GM03348 (cell line): ENCODE measurements at regions not wholly inside any gene's neighbourhood (a gene's known extent, or its start where the extent isn't known, plus 50 kb on each side); places are given as distances from the start of the nearest gene placed in this dataset.
A peak's percentile ranks its signal among the peaks of the same experiment; 100 is the strongest.
"Not testable (repeated sequence)": the region's sequence is repeated elsewhere in the genome, so short reads cannot be mapped to it uniquely, and the experiment has no call there.

ENCODE experiments used
- DNase-seq: peaks from one replicate; pipeline ENCODE4 v3.0.0; 2012; ENCODE audit warnings: low spot score

DNA sequence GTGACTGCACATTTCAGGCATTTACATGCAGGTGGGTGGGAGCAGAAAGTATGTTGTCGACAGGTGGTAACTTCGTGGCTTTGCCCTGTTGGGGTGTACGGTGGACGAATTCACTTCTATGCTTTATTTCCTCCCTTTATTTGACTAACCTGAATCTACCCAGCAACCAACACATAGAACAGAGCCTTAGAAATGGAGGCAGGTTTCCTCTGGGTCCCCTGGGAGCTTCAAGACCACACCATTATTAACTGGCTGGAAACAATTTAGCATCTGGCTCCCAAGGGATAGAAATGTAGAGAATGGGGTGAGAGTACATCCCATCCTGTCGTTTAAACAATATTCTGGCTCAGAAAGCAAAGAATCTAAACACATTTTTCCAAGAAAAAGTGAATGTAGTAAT is 244.4 kb downstream of the DLEU7 start:
- no peak for DNase-seq

- no peak for DNase-seq
Observed at GRCh38 chr13:50599927-50600326, 243.6 kb downstream of the DLEU7 start.

- no peak for DNase-seq
Observed at GRCh38 chr13:50608370-50608769, 235.1 kb downstream of the DLEU7 start.

DNA sequence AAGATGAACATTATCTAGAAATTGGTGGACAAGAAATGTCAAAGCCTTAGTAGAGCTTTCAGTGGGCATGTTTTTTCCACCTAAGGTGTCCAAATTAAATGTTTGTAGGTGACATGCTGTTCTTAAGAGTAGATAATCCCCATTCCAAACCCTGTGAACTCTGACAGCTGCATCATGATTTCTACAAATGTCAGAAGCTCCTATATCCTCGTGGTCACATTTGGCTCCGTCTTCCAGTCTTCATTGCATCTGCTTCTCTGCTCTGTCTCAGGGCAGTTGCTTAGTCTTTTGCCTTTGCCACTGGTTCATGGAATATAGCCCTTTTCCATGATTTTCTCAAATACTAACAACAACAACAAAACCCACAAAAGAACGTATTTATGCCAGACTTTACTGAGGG is 234.5 kb downstream of the DLEU7 start:
- DNase-seq, result no peak

DNA sequence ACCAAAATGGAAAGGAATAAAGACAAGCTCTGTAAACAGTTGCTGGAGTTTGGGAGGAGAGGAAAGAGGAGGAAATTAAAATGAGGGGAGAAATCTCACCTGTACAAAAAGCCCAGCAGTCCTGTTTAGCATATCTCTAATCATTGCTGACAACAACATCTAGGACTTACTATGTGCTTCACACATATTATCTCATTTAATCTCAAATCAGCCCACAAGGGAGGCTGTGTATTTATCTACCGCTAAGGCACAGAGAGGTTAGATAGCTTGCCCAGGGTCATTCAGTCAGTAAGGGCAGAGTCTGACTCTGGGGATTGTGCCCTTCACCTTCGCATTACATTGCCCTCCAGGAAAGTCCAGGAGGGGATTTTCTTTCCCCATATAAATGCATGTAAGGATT is 233.3 kb downstream of the DLEU7 start:
- no peak for DNase-seq

- DNase-seq, result no peak
Observed at GRCh38 chr13:50611117-50611781, 232.2 kb downstream of the DLEU7 start.

- DNase-seq, result no peak
Observed at GRCh38 chr13:50612717-50613116, 230.8 kb downstream of the DLEU7 start.

DNA sequence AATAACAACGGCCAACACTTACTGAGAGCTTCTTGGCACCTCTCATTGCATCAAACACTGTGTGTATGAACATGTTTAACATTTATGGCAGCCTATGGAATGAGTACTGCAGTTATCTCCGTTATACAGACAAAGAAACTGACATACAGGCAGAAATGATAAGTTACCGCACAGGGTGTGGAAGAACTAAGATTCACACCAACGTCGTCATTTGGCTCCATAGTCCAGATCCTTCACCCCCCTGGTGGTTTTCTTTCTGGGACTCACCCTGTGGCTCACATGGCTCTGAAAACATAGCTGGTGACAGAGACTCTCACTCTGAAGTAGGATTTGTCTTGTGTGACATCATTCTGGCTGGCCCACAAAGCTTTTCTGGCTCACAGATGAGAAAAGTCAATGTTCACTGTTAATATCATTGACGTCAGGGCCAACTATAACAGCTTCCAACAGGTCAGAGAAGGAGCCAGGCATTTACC is 230.1 kb downstream of the DLEU7 start:
- no peak for DNase-seq

DNA sequence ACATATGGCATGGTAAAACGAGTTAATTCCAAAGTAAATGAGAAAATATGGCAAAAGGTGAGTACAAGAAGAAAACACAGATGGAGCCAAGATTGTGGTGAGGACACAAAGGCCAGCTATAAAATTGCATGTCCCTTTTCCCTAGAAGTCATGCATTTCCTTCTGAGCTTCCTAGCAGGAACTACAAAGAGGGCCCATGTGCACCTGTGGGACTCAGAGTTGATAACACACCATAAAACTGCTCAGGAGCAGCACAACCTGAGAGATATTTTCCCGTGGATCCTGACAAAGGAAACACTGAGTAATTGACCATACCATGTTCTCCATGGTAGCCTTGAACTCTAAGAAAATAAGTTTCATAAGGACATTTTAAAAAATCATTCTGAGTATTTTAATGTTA is 228.3 kb downstream of the DLEU7 start:
- DNase-seq, result no peak

DNA sequence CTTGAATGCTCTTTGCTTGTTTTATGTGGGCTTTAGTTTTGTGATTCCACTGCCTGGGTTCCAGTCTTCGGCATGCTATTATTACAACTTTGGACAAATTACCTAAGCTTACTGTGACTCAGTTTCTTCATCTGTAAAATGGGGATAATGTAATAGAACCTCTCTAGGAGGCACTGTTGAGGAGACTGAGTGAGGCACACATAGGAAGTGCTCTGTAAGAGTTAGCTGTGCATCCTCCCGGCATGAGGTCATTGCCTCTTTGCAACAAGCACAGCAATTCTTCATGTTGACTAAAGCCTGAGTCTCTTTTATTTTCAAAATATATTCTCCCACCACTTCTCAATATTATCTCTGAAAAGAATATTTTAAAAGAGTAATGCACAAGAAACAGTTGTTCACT is 227.4 kb downstream of the DLEU7 start:
- DNase-seq, result peak; percentile 25

GRCh38 chr13:50617134-50617721 is 226.3 kb downstream of the DLEU7 start:
- peak; percentile 77 for DNase-seq

GRCh38 chr13:50618206-50618605 is 225.3 kb downstream of the DLEU7 start:
- DNase-seq, result no peak

DNA sequence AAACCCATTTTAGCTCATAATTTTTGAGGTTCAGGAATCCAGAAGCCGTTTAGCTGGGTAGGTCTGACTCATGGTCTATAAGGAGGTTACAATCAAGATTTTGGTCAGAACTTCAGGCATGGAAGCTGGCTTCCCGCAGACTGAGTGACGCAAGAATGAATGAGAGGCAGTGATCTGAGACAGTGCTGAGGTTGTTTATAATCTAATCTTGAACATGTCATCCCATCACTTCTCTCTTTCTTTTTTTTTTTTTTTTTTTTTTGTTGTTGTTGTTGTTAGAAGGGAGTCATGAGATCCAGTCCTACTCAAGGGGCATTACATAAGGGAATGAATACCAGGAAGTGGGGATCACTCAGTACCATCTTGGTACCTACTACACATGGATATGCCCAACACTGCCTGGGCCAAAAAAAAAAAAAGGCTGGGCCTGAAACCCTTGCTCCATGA is 217.4 kb downstream of the DLEU7 start:
- DNase-seq, result peak; percentile 61

GRCh38 chr13:50627111-50627510 is 216.4 kb downstream of the DLEU7 start:
- DNase-seq, result no peak

GRCh38 chr13:50628512-50628911 is 215.0 kb downstream of the DLEU7 start:
- DNase-seq, result not testable (repeated sequence)

GRCh38 chr13:50629497-50629896 is 214.0 kb downstream of the DLEU7 start:
- DNase-seq, result no peak

DNA sequence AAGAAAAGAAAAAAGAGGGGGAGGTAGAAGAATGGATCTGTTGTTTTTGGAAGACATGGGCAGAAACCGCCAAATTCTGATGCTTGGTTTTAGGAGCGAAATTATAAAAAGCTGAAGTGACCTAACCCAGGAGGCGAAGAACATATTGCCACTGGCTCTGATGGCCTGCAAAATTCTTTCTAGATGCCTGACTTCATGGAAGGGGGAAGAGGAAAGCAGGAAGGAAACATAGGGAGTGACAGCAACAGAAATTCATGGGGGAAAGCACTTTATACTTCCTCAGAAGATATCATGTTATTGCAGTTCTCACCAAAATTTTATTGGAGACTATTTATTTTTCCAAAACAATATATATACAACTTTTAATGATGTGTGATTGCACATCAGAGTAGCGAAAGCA is 213.5 kb downstream of the DLEU7 start:
- DNase-seq, result no peak

- DNase-seq, result no peak
Observed at GRCh38 chr13:50631041-50631440, 212.5 kb downstream of the DLEU7 start.

DNA sequence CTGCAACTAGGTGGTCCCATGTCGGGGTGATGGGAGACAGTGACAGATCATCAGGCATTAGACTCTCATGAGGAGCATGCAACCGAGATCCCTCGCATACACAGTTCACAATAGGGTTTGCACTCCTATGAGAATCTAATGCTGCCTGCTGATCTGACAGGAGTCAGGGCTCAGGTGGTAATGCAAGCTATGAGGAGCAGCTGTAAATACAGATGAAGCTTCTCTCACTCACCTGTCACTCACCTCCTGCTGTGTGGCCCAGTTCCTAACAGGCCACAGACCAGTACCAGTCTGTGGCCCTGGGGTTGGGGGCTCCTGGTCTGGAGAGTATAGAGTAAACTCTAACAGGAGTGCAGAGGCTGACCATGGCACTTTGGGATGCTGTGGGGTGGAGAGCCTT is 209.2 kb downstream of the DLEU7 start:
- DNase-seq, result no peak

GRCh38 chr13:50635504-50635903 is 208.0 kb downstream of the DLEU7 start:
- no peak for DNase-seq

DNA sequence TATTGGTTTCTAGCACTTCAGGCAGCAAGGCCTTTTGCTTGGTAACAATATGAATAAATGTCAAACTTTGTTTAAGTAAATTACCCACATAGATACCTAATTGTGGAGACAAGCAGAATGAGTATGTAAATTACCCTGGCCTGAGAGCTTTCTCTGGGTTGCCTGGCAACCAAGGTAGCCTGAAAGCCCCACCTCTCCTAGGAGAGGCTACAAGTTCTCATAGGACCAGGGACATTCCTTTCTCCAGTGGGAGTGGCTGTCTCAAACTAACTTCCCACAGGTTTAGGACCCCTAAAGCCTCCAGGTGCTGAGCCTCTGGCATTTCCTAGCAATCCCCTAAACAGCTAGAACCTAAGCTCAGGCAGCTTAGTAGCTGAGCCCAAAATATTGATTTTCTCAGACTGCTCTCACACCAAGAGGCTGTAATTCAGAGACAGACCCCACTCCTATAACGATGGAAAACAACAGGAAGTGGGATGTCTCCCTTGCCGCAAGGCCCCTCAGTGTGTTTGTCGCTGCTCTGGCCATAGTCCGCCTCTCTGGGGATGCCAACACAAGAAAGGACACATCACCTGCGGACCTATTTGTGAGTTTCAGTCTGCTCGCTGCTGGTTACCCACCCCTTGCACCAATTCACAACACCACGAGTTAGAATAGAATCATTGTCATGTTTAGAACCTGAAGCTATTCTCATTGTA is 207.3 kb downstream of the DLEU7 start:
- no peak for DNase-seq

DNA sequence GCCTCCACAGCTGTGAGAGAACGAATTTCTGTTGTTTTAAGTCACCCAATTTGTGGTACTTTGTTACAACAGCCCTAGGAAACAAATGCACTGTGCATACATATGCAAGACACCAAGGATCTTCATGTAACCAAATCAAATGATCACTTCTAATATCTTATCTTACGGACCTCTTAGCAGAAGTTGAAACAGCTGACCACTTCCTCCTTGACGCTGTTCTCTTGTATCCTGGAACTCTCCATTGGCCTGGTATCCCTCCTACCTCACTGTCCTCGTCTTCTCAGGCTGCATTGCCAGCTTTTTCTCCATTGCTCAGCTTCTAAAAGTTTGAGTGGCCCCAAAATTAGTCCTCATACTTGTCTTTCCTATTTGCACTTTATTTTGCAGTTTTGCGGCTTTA is 200.4 kb downstream of the DLEU7 start:
- DNase-seq, result no peak
